ENCODE measurements at regions not wholly inside any gene's neighbourhood (a gene's known extent, or its start where the extent isn't known, plus 50 kb on each side); places are given as distances from the start of the nearest gene placed in this dataset.
"Not testable (repeated sequence)": the region's sequence is repeated elsewhere in the genome, so short reads cannot be mapped to it uniquely, and the experiment has no call there.

GRCh38 chr1:146513754-146514153 lies 284.9 kb upstream of the NOTCH2NLA start:
- not testable (repeated sequence) for H3K9me3 Mint-ChIP-seq; H3K27ac Mint-ChIP-seq; H3K27me3 Mint-ChIP-seq; H3K4me1 Mint-ChIP-seq (ENCODE audit: low read depth); H3K4me3 Mint-ChIP-seq; H3K36me3 Mint-ChIP-seq (ENCODE audit: low read depth)

- H3K4me1 Mint-ChIP-seq (ENCODE audit: low read depth); H3K27ac Mint-ChIP-seq; H3K36me3 Mint-ChIP-seq (ENCODE audit: low read depth); H3K4me3 Mint-ChIP-seq; H3K9me3 Mint-ChIP-seq; H3K27me3 Mint-ChIP-seq: not testable (repeated sequence)
Measured at GRCh38 chr1:146511047-146511777, 282.4 kb upstream of the NOTCH2NLA start.

- not testable (repeated sequence) for H3K27me3 Mint-ChIP-seq
Measured at GRCh38 chr1:146510248-146510983, 281.6 kb upstream of the NOTCH2NLA start.

GRCh38 chr1:146504121-146504520 lies 275.3 kb upstream of the NOTCH2NLA start:
- H3K4me1 Mint-ChIP-seq (ENCODE audit: low read depth); H3K9me3 Mint-ChIP-seq; H3K36me3 Mint-ChIP-seq (ENCODE audit: low read depth); H3K27ac Mint-ChIP-seq; H3K4me3 Mint-ChIP-seq; H3K27me3 Mint-ChIP-seq: not testable (repeated sequence)

More at GRCh38 chr1:146510248-146510983, 281.6 kb upstream of the NOTCH2NLA start:
- H3K4me1 Mint-ChIP-seq (ENCODE audit: low read depth); H3K4me3 Mint-ChIP-seq; H3K27ac Mint-ChIP-seq; H3K36me3 Mint-ChIP-seq (ENCODE audit: low read depth); H3K9me3 Mint-ChIP-seq: not testable (repeated sequence)

GRCh38 chr1:146487555-146487954 lies 258.7 kb upstream of the NOTCH2NLA start:
- not testable (repeated sequence) for H3K27ac Mint-ChIP-seq; H3K9me3 Mint-ChIP-seq; H3K27me3 Mint-ChIP-seq; H3K4me1 Mint-ChIP-seq (ENCODE audit: low read depth); H3K4me3 Mint-ChIP-seq; H3K36me3 Mint-ChIP-seq (ENCODE audit: low read depth)

GRCh38 chr1:146487155-146487554 lies 258.3 kb upstream of the NOTCH2NLA start:
- H3K27me3 Mint-ChIP-seq; H3K36me3 Mint-ChIP-seq (ENCODE audit: low read depth); H3K4me3 Mint-ChIP-seq; H3K27ac Mint-ChIP-seq; H3K4me1 Mint-ChIP-seq (ENCODE audit: low read depth); H3K9me3 Mint-ChIP-seq: not testable (repeated sequence)

GRCh38 chr1:146486300-146487014 lies 257.6 kb upstream of the NOTCH2NLA start:
- H3K4me3 Mint-ChIP-seq; H3K27ac Mint-ChIP-seq; H3K9me3 Mint-ChIP-seq; H3K27me3 Mint-ChIP-seq; H3K4me1 Mint-ChIP-seq (ENCODE audit: low read depth); H3K36me3 Mint-ChIP-seq (ENCODE audit: low read depth): not testable (repeated sequence)

- H3K4me1 Mint-ChIP-seq (ENCODE audit: low read depth); H3K9me3 Mint-ChIP-seq; H3K4me3 Mint-ChIP-seq; H3K36me3 Mint-ChIP-seq (ENCODE audit: low read depth); H3K27me3 Mint-ChIP-seq; H3K27ac Mint-ChIP-seq: not testable (repeated sequence)
Measured at GRCh38 chr1:146484195-146484594, 255.4 kb upstream of the NOTCH2NLA start.

GRCh38 chr1:146479188-146479587 lies 250.4 kb upstream of the NOTCH2NLA start:
- not testable (repeated sequence) for H3K9me3 Mint-ChIP-seq; H3K4me3 Mint-ChIP-seq; H3K27me3 Mint-ChIP-seq; H3K4me1 Mint-ChIP-seq (ENCODE audit: low read depth); H3K36me3 Mint-ChIP-seq (ENCODE audit: low read depth); H3K27ac Mint-ChIP-seq

- H3K4me3 Mint-ChIP-seq; H3K36me3 Mint-ChIP-seq (ENCODE audit: low read depth); H3K4me1 Mint-ChIP-seq (ENCODE audit: low read depth); H3K9me3 Mint-ChIP-seq; H3K27ac Mint-ChIP-seq; H3K27me3 Mint-ChIP-seq: not testable (repeated sequence)
Measured at GRCh38 chr1:146478125-146478720, 249.4 kb upstream of the NOTCH2NLA start.

GRCh38 chr1:146475086-146475485 lies 246.3 kb upstream of the NOTCH2NLA start:
- not testable (repeated sequence) for H3K4me3 Mint-ChIP-seq; H3K27ac Mint-ChIP-seq; H3K27me3 Mint-ChIP-seq; H3K36me3 Mint-ChIP-seq (ENCODE audit: low read depth); H3K4me1 Mint-ChIP-seq (ENCODE audit: low read depth); H3K9me3 Mint-ChIP-seq

GRCh38 chr1:146474216-146474615 lies 245.4 kb upstream of the NOTCH2NLA start:
- H3K27ac Mint-ChIP-seq; H3K4me3 Mint-ChIP-seq; H3K36me3 Mint-ChIP-seq (ENCODE audit: low read depth); H3K9me3 Mint-ChIP-seq; H3K4me1 Mint-ChIP-seq (ENCODE audit: low read depth); H3K27me3 Mint-ChIP-seq: not testable (repeated sequence)

- not testable (repeated sequence) for H3K4me1 Mint-ChIP-seq (ENCODE audit: low read depth); H3K36me3 Mint-ChIP-seq (ENCODE audit: low read depth); H3K27me3 Mint-ChIP-seq; H3K9me3 Mint-ChIP-seq
- Mint-ChIP-seq H3K27ac (peak overlapping the region; percentile 72), H3K4me3 (peak overlapping the region; percentile 82)
Measured at GRCh38 chr1:146472192-146472861, 243.5 kb upstream of the NOTCH2NLA start.

- H3K27ac Mint-ChIP-seq; H3K36me3 Mint-ChIP-seq (ENCODE audit: low read depth); H3K9me3 Mint-ChIP-seq; H3K4me1 Mint-ChIP-seq (ENCODE audit: low read depth); H3K27me3 Mint-ChIP-seq; H3K4me3 Mint-ChIP-seq: not testable (repeated sequence)
Measured at GRCh38 chr1:146459939-146460338, 231.1 kb upstream of the NOTCH2NLA start.

- not testable (repeated sequence) for H3K4me3 Mint-ChIP-seq
Measured at GRCh38 chr1:146459308-146459707, 230.5 kb upstream of the NOTCH2NLA start.

More at GRCh38 chr1:146459308-146459707, 230.5 kb upstream of the NOTCH2NLA start:
- not testable (repeated sequence) for H3K27me3 Mint-ChIP-seq; H3K27ac Mint-ChIP-seq; H3K9me3 Mint-ChIP-seq; H3K4me1 Mint-ChIP-seq (ENCODE audit: low read depth); H3K36me3 Mint-ChIP-seq (ENCODE audit: low read depth)
